Astrocyte of the spinal cord (primary cell): ENCODE measurements at regions not wholly inside any gene's neighbourhood (a gene's known extent, or its start where the extent isn't known, plus 50 kb on each side); places are given as distances from the start of the nearest gene placed in this dataset.

Source experiments
- DNase-seq: peaks from one replicate; pipeline ENCODE4 v3.0.0; 2011; ENCODE audit warnings: low read depth, low spot score
- H3K4me3 ChIP-seq: 2 replicates; pipeline ENCODE4 v1.5.1; 2011; ENCODE audit warnings: low read depth, mild to moderate bottlenecking, low read length, moderate library complexity
- in situ Hi-C: cut with HindIII; loops from 2 replicates; pipeline ENCODE4 v1.10.0; 2017; ENCODE audit warnings: low sequenced_read_pairs
- TF ChIP-seq, protein P1 (sequence below): IDR thresholded peaks from 2 replicates; pipeline ENCODE4 v1.5.1; 2012; ENCODE audit warnings: low read depth, mild to moderate bottlenecking, low read length, inconsistent platforms

DNA sequence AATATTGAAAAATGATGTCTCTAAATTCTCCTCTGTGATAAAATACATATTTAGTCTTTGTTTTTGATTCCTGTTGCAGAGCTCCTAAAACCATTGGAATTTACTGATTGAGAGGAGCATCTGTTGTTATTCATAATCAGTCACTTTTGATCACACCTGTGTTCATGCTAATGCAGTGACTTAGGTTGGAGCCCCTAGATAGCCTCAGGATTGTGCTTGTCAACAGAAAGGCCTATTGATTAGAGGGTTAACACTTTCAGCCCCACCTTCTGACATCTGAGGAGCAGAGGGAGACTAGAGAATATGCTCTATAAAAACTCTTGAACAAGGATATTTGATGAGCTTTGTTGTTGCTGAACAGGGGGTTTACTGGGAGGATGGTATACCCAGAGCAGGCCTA lies 409.5 kb upstream of the ADGRL3 start:
- DNase-seq, result no peak
- H3K4me3 ChIP-seq, result no peak overlapping the region
- TF ChIP-seq, protein P1, sequence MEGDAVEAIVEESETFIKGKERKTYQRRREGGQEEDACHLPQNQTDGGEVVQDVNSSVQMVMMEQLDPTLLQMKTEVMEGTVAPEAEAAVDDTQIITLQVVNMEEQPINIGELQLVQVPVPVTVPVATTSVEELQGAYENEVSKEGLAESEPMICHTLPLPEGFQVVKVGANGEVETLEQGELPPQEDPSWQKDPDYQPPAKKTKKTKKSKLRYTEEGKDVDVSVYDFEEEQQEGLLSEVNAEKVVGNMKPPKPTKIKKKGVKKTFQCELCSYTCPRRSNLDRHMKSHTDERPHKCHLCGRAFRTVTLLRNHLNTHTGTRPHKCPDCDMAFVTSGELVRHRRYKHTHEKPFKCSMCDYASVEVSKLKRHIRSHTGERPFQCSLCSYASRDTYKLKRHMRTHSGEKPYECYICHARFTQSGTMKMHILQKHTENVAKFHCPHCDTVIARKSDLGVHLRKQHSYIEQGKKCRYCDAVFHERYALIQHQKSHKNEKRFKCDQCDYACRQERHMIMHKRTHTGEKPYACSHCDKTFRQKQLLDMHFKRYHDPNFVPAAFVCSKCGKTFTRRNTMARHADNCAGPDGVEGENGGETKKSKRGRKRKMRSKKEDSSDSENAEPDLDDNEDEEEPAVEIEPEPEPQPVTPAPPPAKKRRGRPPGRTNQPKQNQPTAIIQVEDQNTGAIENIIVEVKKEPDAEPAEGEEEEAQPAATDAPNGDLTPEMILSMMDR, result no peak
- in situ Hi-C loops, result no loop called here

GRCh38 chr4:60794372-60794771 lies 405.8 kb upstream of the ADGRL3 start:
- DNase-seq, result no peak
- H3K4me3 ChIP-seq, result no peak overlapping the region
- TF ChIP-seq, protein P1, result no peak
- in situ Hi-C loops, result no loop called here

DNA sequence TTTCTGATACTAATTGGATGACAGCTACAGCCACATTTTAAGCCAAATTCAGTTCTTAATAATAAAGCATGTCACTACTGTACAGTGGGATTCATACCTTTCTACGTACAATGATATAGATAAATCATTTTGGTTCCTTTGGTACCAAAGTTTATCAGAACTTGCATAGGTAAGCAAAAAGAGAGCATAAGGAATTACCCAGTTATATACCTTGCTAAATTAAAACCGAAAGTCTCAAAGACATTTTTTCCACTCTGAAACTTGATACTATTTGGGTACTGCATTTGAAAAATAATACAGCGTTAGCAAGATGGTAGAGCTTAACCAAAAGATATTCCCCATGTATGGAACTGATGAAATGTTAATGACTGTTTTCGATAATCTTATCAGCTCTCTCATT lies 400.9 kb upstream of the ADGRL3 start:
- TF ChIP-seq, protein P1, result no peak
- H3K4me3 ChIP-seq, result no peak overlapping the region
- in situ Hi-C loops, result no loop called here
- no peak for DNase-seq

DNA sequence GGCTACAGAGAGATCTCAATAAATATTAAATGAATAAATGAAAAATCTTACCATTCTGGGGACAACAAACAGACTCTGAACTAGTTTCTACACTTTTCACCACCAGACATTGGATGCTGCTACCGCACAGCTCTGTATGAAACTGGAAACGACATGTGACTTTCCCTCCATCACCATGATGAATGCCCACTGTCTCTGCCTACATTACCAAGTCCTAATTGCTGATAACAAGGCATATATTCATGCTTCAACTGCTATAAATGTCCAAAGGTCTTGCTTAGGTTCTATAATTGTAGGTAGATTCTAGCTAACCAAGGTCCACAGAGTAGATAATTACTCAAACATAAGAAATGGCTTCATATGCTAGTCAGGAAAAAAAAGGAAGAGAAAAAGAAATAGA lies 399.4 kb upstream of the ADGRL3 start:
- DNase-seq, result no peak
- no peak overlapping the region for H3K4me3 ChIP-seq
- TF ChIP-seq, protein P1, result no peak
- in situ Hi-C loops, result no loop called here

GRCh38 chr4:60805500-60806313 lies 394.4 kb upstream of the ADGRL3 start:
- peak; percentile 48 for DNase-seq
- in situ Hi-C loops, result no loop called here
- no peak overlapping the region for H3K4me3 ChIP-seq
- TF ChIP-seq, protein P1, result peak; percentile 74

GRCh38 chr4:60808726-60809485 lies 391.2 kb upstream of the ADGRL3 start:
- TF ChIP-seq, protein P1, result no peak
- in situ Hi-C loops, result no loop called here
- no peak overlapping the region for H3K4me3 ChIP-seq
- DNase-seq, result no peak
